Peyer's patch (tissue), 4 donors: ENCODE measurements at regions not wholly inside any gene's neighbourhood (a gene's known extent, or its start where the extent isn't known, plus 50 kb on each side); places are given as distances from the start of the nearest gene placed in this dataset.

Source experiments
- DNase-seq, 3 donors: peaks; one replicate each; pipeline ENCODE4 v3.0.0-alpha.2; 2017 to 2019
- H3K27ac ChIP-seq, 4 donors: fragments of 200-600 bp; sonication (generic); one replicate each; pipeline ENCODE4 v1.5.1; 2016 to 2019
- H3K27me3 ChIP-seq, 2 donors: fragments of 200-600 bp; sonication (generic); one replicate each; pipeline ENCODE4 v1.5.1; 2019
- H3K36me3 ChIP-seq, 3 donors: fragments of 200-600 bp; sonication (generic); one replicate each; pipeline ENCODE4 v1.5.1; 2016 to 2019
- H3K4me1 ChIP-seq, 4 donors: fragments of 200-600 bp; sonication (generic); one replicate each; pipeline ENCODE4 v1.5.1; 2016 to 2019
- H3K4me3 ChIP-seq, 4 donors: fragments of 200-600 bp; sonication (generic); 1 replicate in 3 of 4; 2 replicates in 1 of 4; pipeline ENCODE4 v1.5.1; 2016 to 2019; ENCODE audit warnings: mild to moderate bottlenecking in 1 of 4
- H3K9me3 ChIP-seq, 4 donors: fragments of 200-600 bp; sonication (generic); one replicate each; pipeline ENCODE4 v1.5.1; 2016 to 2019; ENCODE audit warnings: mild to moderate bottlenecking in 1 of 4
- CTCF ChIP-seq, 6 experiments: fragments of 450-650 bp in 4 of 6; fragments of 200-600 bp in 2 of 6; sonication (generic) in 1 of 6; IDR thresholded peaks; one replicate each; pipeline ENCODE4 v1.5.1; 2017 to 2019; ENCODE audit warnings: antibody characterized with exemption in 6 of 6, mild to moderate bottlenecking in 3 of 6, moderate library complexity in 1 of 6
- POLR2A ChIP-seq, 2 donors: fragments of 450-650 bp; IDR thresholded peaks; one replicate each; pipeline ENCODE4 v1.5.1; 2017; ENCODE audit warnings: antibody characterized with exemption in 2 of 2, mild to moderate bottlenecking in 2 of 2, moderate library complexity in 2 of 2

DNA sequence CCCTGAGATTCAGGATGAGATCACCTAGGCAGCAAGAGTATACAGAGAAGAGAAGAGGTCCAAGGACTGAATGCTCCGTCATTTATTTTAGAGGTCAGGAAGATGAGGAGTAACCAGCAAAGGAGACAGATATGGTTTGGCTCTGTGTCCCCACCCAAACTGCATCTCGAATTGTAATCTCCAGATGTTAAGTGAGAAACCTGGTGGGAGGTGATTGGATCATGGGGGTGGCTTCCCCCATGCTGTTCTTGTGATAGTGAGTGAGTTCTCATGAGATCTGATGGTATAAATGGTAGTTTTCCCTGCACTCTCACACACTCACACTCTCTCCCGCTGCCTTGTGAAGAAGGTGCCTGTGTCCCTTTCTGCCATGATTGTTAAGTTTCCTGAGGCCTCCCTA lies 60.8 kb downstream of the MID1IP1 start:
- Histone ChIP-seq H3K36me3 (no peaks in the 10 kb centered on the region), H3K4me1 (no peaks in the 10 kb centered on the region), H3K4me3 (no peak overlapping the region), H3K27ac (no peak overlapping the region), H3K27me3 (no peaks in the 10 kb centered on the region), H3K9me3 (no peaks in the 10 kb centered on the region)
- TF ChIP-seq POLR2A (IDR thresholded peaks at IDR 0.05) (no peak), CTCF (IDR thresholded peaks at IDR 0.05) (no peak)
- no peak for DNase-seq

DNA sequence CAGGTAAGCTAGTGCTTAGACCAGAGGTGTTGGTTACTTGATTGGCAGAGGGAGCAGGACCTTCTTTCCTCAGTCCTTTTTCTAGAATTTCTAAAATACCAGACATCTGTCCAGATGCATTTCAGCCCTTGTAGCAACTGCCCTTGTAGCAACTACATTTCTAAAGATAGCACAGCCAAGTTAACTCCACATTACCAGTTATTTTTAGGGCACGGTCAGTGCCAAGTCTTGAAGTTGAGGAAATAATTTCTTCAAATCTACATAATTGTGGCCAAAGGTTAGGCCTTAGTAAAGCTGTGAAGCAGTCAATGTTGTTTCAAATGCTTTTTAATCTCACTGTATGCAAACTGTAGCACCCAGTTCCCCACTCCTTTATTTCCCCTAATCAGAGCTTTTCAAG lies 62.9 kb downstream of the MID1IP1 start:
- TF ChIP-seq CTCF (IDR thresholded peaks at IDR 0.05) (no peak), POLR2A (IDR thresholded peaks at IDR 0.05) (no peak)
- no peak for DNase-seq
- H3K36me3 ChIP-seq = no peaks in the 10 kb centered on the region
- no peaks in the 10 kb centered on the region for H3K27me3 ChIP-seq
- no peak overlapping the region for H3K4me3 ChIP-seq
- no peaks in the 10 kb centered on the region for H3K9me3 ChIP-seq
- H3K27ac ChIP-seq = no peak overlapping the region
- no peaks in the 10 kb centered on the region for H3K4me1 ChIP-seq

DNA sequence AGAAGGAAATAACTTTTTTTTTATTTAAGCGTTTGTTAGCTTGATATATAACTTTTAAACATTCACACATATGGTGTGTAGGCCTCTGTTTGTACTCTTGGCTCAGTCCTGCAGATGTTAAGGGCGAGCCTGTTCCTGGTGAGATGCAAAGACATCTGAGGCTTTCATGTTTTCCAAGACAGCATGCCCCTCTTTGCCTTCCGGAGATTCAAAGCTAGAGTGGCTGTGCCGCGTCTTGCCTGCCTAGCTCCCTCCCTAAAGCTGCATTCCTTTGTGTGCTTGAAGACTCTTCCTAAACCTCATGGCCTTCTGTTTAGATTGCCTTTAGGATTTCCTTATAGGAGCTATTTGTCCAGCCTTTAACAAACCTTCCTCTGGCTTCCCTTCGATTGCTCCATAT lies 67.1 kb downstream of the MID1IP1 start:
- no peak overlapping the region for H3K4me3 ChIP-seq
- H3K4me1 ChIP-seq = no peaks in the 10 kb centered on the region
- no peak for TF ChIP-seq POLR2A (IDR thresholded peaks at IDR 0.05)
- TF ChIP-seq CTCF (IDR thresholded peaks at IDR 0.05) = no peak
- H3K9me3 ChIP-seq = no peaks in the 10 kb centered on the region
- no peaks in the 10 kb centered on the region for H3K27me3 ChIP-seq
- H3K27ac ChIP-seq = no peak overlapping the region
- no peak for DNase-seq
- H3K36me3 ChIP-seq = no peaks in the 10 kb centered on the region

DNA sequence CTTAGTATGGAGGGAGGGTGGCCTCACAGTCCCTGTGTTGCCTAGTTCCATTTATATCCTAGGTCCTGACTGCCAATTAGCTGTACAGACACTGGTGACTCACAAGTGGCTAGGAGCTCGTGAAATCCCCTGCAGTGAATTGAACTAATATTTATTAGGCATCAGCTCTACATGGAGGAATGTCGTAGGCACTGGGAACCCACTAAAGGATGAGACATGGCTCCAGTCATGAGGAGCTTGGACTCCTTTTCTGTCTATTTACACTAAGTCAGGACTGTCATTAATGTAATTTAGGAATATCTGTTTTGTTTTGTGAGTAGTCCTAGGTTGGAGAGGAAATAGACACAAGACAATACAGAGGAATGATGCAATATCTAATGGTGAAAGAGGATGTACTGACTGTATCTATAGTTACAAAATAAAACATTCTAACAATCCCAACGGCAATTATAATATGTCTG lies 67.7 kb downstream of the MID1IP1 start:
- Histone ChIP-seq H3K27ac (no peak overlapping the region), H3K4me3 (no peak overlapping the region), H3K27me3 (no peaks in the 10 kb centered on the region), H3K4me1 (no peaks in the 10 kb centered on the region), H3K9me3 (no peaks in the 10 kb centered on the region), H3K36me3 (no peaks in the 10 kb centered on the region)
- TF ChIP-seq POLR2A (IDR thresholded peaks at IDR 0.05) = no peak
- TF ChIP-seq CTCF (IDR thresholded peaks at IDR 0.05) = no peak
- no peak for DNase-seq

- Histone ChIP-seq H3K4me1 (no peaks in the 10 kb centered on the region), H3K9me3 (no peaks in the 10 kb centered on the region), H3K27me3 (no peaks in the 10 kb centered on the region), H3K27ac (no peak overlapping the region), H3K4me3 (no peak overlapping the region), H3K36me3 (no peaks in the 10 kb centered on the region)
- no peak for DNase-seq
- TF ChIP-seq CTCF (IDR thresholded peaks at IDR 0.05) (no peak), POLR2A (IDR thresholded peaks at IDR 0.05) (no peak)
These were observed 69.2 kb downstream of the MID1IP1 start for GRCh38 chrX:38870361-38870895.
